HG02884 (cell line): ENCODE measurements at regions not wholly inside any gene's neighbourhood (a gene's known extent, or its start where the extent isn't known, plus 50 kb on each side); places are given as distances from the start of the nearest gene placed in this dataset.
"Not testable (repeated sequence)": the region's sequence is repeated elsewhere in the genome, so short reads cannot be mapped to it uniquely, and the experiment has no call there.

Source experiments
- ATAC-seq: cut with Tn5 transposase; IDR thresholded peaks from one replicate; pipeline ENCODE4 v1.9.1; 2021; ENCODE audit warnings: mild to moderate bottlenecking, moderate library complexity; ENCODE audit not compliant: unreplicated experiment

- no peak for ATAC-seq
Measured at GRCh38 chr2:207354462-207354861, 175.3 kb upstream of the CREB1 start.

GRCh38 chr2:207356567-207356966, 173.2 kb upstream of the CREB1 start:
- ATAC-seq = no peak

GRCh38 chr2:207357216-207357615, 172.5 kb upstream of the CREB1 start:
- no peak for ATAC-seq

GRCh38 chr2:207362716-207363115, 167.0 kb upstream of the CREB1 start:
- no peak for ATAC-seq

- ATAC-seq = no peak
Measured at GRCh38 chr2:207363761-207364290, 165.9 kb upstream of the CREB1 start.

- ATAC-seq = no peak
Measured at GRCh38 chr2:207370646-207371045, 159.1 kb upstream of the CREB1 start.

GRCh38 chr2:207371877-207372276, 157.9 kb upstream of the CREB1 start:
- ATAC-seq = no peak

- ATAC-seq = no peak
Measured at GRCh38 chr2:207372483-207372882, 157.3 kb upstream of the CREB1 start.

GRCh38 chr2:207375207-207375875, 154.4 kb upstream of the CREB1 start:
- ATAC-seq = no peak

GRCh38 chr2:207378620-207379019, 151.1 kb upstream of the CREB1 start:
- ATAC-seq = not testable (repeated sequence)

- ATAC-seq = no peak
Measured at GRCh38 chr2:207385076-207385475, 144.7 kb upstream of the CREB1 start.

- ATAC-seq = no peak
Measured at GRCh38 chr2:207385903-207386302, 143.9 kb upstream of the CREB1 start.

- no peak for ATAC-seq
Measured at GRCh38 chr2:207387001-207387571, 142.7 kb upstream of the CREB1 start.

GRCh38 chr2:207390302-207391095, 139.3 kb upstream of the CREB1 start:
- ATAC-seq = no peak

GRCh38 chr2:207394203-207394781, 135.5 kb upstream of the CREB1 start:
- ATAC-seq = no peak

- ATAC-seq = no peak
Measured at GRCh38 chr2:207394812-207395534, 134.8 kb upstream of the CREB1 start.

GRCh38 chr2:207395535-207396251, 134.1 kb upstream of the CREB1 start:
- no peak for ATAC-seq

GRCh38 chr2:207397917-207398655, 131.7 kb upstream of the CREB1 start:
- no peak for ATAC-seq

- ATAC-seq = no peak
Measured at GRCh38 chr2:207399301-207399700, 130.5 kb upstream of the CREB1 start.
